Lung microvascular endothelial cell (primary cell): ENCODE measurements at regions not wholly inside any gene's neighbourhood (a gene's known extent, or its start where the extent isn't known, plus 50 kb on each side); places are given as distances from the start of the nearest gene placed in this dataset.
"Not testable (repeated sequence)": the region's sequence is repeated elsewhere in the genome, so short reads cannot be mapped to it uniquely, and the experiment has no call there.

Experiments used
- DNase-seq, 2 donors: peaks; one replicate each; pipeline versions ENCODE4 v3.0.0 to v3.0.0-alpha.2; 2010; ENCODE audit warnings: low read depth in 2 of 2

GRCh38 chr4:3380336-3380735, 61.4 kb upstream of the HGFAC start:
- not testable (repeated sequence) for DNase-seq

GRCh38 chr4:3381208-3381607, 60.6 kb upstream of the HGFAC start:
- not testable (repeated sequence) for DNase-seq

GRCh38 chr4:3382251-3382650, 59.5 kb upstream of the HGFAC start:
- no peak for DNase-seq

- DNase-seq, result no peak
Measured at GRCh38 chr4:3384391-3384770, 57.4 kb upstream of the HGFAC start.

- peak in 1 of 2 donors; percentile 48 for DNase-seq
Measured at GRCh38 chr4:3384771-3385710, 56.7 kb upstream of the HGFAC start.

GRCh38 chr4:3385711-3386420, 55.9 kb upstream of the HGFAC start:
- DNase-seq, result no peak

GRCh38 chr4:3386526-3386925, 55.2 kb upstream of the HGFAC start:
- no peak for DNase-seq

- DNase-seq, result no peak
Measured at GRCh38 chr4:3387154-3387942, 54.4 kb upstream of the HGFAC start.

- peak; percentile 40 to 55 for DNase-seq
Measured at GRCh38 chr4:3387943-3388361, 53.8 kb upstream of the HGFAC start.

GRCh38 chr4:3388471-3389232, 53.1 kb upstream of the HGFAC start:
- peak; percentile 41 to 58 for DNase-seq

- no peak for DNase-seq
Measured at GRCh38 chr4:3389233-3390215, 52.2 kb upstream of the HGFAC start.

- DNase-seq, result peak in 1 of 2 donors; percentile 80
Measured at GRCh38 chr4:3390288-3390811, 51.4 kb upstream of the HGFAC start.

GRCh38 chr4:3391422-3391821, 50.3 kb upstream of the HGFAC start:
- DNase-seq, result no peak
